SK-N-SH (cell line): ENCODE measurements at regions not wholly inside any gene's neighbourhood (a gene's known extent, or its start where the extent isn't known, plus 50 kb on each side); places are given as distances from the start of the nearest gene placed in this dataset.

Source experiments
- CTCF ChIA-PET: fragments of 300-600, 350-600 bp; formaldehyde crosslinking; extraction: SDS; loops from one replicate; lab custom pipeline; 2021; lab: Yijun Ruan, JAX
- POLR2A ChIA-PET: fragments of 350-600 bp; sonication (Branson Sonifier 250); formaldehyde crosslinking; extraction: SDS; loops from one replicate; lab custom pipeline; 2020; ENCODE audit warnings: antibody characterized with exemption, inconsistent platforms; lab: Yijun Ruan, JAX
- DNase-seq: peaks from one replicate; pipeline ENCODE4 v3.0.0; 2012
- H2AFZ ChIP-seq: fragments of 200-600 bp; sonication (generic); 2 replicates; pipeline ENCODE4 v1.8.1; 2016; ENCODE audit warnings: antibody characterized with exemption, mild to moderate bottlenecking, low read depth
- H3F3A ChIP-seq: fragments of 200-600 bp; sonication (generic); replicated peaks from 2 replicates; pipeline ENCODE3; 2016; ENCODE audit warnings: antibody characterized with exemption, mild to moderate bottlenecking; ENCODE audit not compliant: insufficient read depth
- H3K27ac ChIP-seq, 2 experiments: fragments of 200-500 bp in 1 of 2; fragments of 200-600 bp in 1 of 2; sonication (Bioruptor generic) in 1 of 2; sonication (generic), shearing (Covaris generic) in 1 of 2; 2 replicates each; pipeline versions ENCODE4 v1.5.1 to v1.6.1; 2014 to 2016; ENCODE audit warnings: low read depth in 2 of 2, inconsistent platforms in 1 of 2, low read length in 1 of 2, mild to moderate bottlenecking in 1 of 2, mixed read lengths in 1 of 2
- H3K27me3 ChIP-seq: fragments of 200-600 bp; sonication (generic), shearing (Covaris generic); 2 replicates; pipeline ENCODE4 v1.6.1; 2016; ENCODE audit warnings: mixed run types; ENCODE audit not compliant: insufficient read depth
- H3K36me3 ChIP-seq, 2 experiments: fragments of 200-500 bp in 1 of 2; fragments of 200-600 bp in 1 of 2; sonication (Bioruptor generic) in 1 of 2; sonication (generic) in 1 of 2; replicated peaks in 1 of 2; 2 replicates each; pipeline versions ENCODE3 to v1.5.1; 2014 to 2016; ENCODE audit warnings: low read length in 1 of 2, mild to moderate bottlenecking in 1 of 2; ENCODE audit not compliant: insufficient read depth in 2 of 2, control insufficient read depth in 1 of 2
- H3K4me1 ChIP-seq, 2 experiments: fragments of 200-500 bp in 1 of 2; fragments of 200-600 bp in 1 of 2; sonication (Bioruptor generic) in 1 of 2; sonication (generic), shearing (Covaris generic) in 1 of 2; 2 replicates each; pipeline versions ENCODE4 v1.5.1 to v1.6.1; 2014 to 2016; ENCODE audit warnings: low read depth in 1 of 2, low read length in 1 of 2, mixed run types in 1 of 2; ENCODE audit not compliant: insufficient read depth in 2 of 2, control insufficient read depth in 1 of 2
- H3K4me2 ChIP-seq: fragments of 200-600 bp; sonication (generic), shearing (Covaris generic); 2 replicates; pipeline ENCODE4 v1.6.1; 2017; ENCODE audit warnings: mixed run types
- H3K4me3 ChIP-seq, 2 experiments: fragments of 200-500 bp in 1 of 2; fragments of 200-600 bp in 1 of 2; sonication (Bioruptor generic) in 1 of 2; sonication (generic), shearing (Covaris generic) in 1 of 2; 2 replicates each; pipeline versions ENCODE4 v1.5.1 to v1.8.1; 2014 to 2016; ENCODE audit warnings: low read depth in 2 of 2, inconsistent platforms in 1 of 2, low read length in 1 of 2, mild to moderate bottlenecking in 1 of 2, mixed read lengths in 1 of 2, moderate library complexity in 1 of 2
- H3K79me2 ChIP-seq: fragments of 200-600 bp; sonication (generic); 2 replicates; pipeline ENCODE4 v1.8.1; 2017; ENCODE audit warnings: mild to moderate bottlenecking; ENCODE audit not compliant: insufficient read depth
- H3K9ac ChIP-seq: fragments of 200-600 bp; sonication (generic); 2 replicates; pipeline ENCODE4 v1.6.1; 2017; ENCODE audit warnings: mixed run types
- H3K9me2 ChIP-seq: fragments of 200-600 bp; sonication (generic); 2 replicates; pipeline ENCODE4 v1.6.1; 2017; ENCODE audit warnings: mixed run types
- H3K9me3 ChIP-seq: fragments of 200-600 bp; sonication (generic); 2 replicates; pipeline ENCODE4 v1.6.1; 2017; ENCODE audit warnings: mixed run types, mild to moderate bottlenecking, moderate library complexity
- H4K20me1 ChIP-seq: fragments of 200-600 bp; sonication (generic); 2 replicates; pipeline ENCODE4 v1.6.1; 2017; ENCODE audit warnings: mild to moderate bottlenecking, mixed run types; ENCODE audit not compliant: insufficient read depth
- CHD2 ChIP-seq: fragments of 150-350 bp; IDR thresholded peaks from 2 replicates; pipeline ENCODE4 v1.6.1; 2018; ENCODE audit warnings: low read length; ENCODE audit not compliant: partially characterized antibody
- EP300 ChIP-seq, 2 experiments: IDR thresholded peaks; 2 replicates each; pipeline versions ENCODE4 v1.4.0 to v1.6.1; 2012; ENCODE audit warnings: borderline replicate concordance in 1 of 2, low read depth in 1 of 2, low read length in 1 of 2
- FOSL2 ChIP-seq: IDR thresholded peaks from 2 replicates; pipeline ENCODE4 v1.4.0; 2012; ENCODE audit warnings: low read depth, mild to moderate bottlenecking, moderate library complexity, borderline replicate concordance
- FOXJ3 ChIP-seq: sonication (generic); formaldehyde crosslinking; IDR thresholded peaks from 2 replicates; pipeline ENCODE4 v1.5.1; 2020; ENCODE audit warnings: mild to moderate bottlenecking, missing genetic modification reagents
- FOXM1 ChIP-seq: IDR thresholded peaks from 2 replicates; pipeline ENCODE4 v1.4.0; 2012; ENCODE audit warnings: low read depth, mild to moderate bottlenecking
- GABPA ChIP-seq: IDR thresholded peaks from 2 replicates; pipeline ENCODE4 v1.4.0; 2012; ENCODE audit warnings: low read depth, mild to moderate bottlenecking
- GATA2 ChIP-seq: sonication (generic); formaldehyde crosslinking; IDR thresholded peaks from 2 replicates; pipeline ENCODE4 v1.5.0; 2020; ENCODE audit warnings: mild to moderate bottlenecking, missing genetic modification reagents
- IRF3 ChIP-seq: fragments of 150-350 bp; IDR thresholded peaks from 2 replicates; pipeline ENCODE4 v1.6.1; 2016; ENCODE audit warnings: mild to moderate bottlenecking, low read depth, low read length
- NFIC ChIP-seq: IDR thresholded peaks from 2 replicates; pipeline ENCODE4 v1.4.0; 2012; ENCODE audit warnings: borderline replicate concordance
- NRF1 ChIP-seq: IDR thresholded peaks from 2 replicates; pipeline ENCODE4 v1.6.1; 2012; ENCODE audit warnings: low read depth, mild to moderate bottlenecking, low read length
- PBX3 ChIP-seq: IDR thresholded peaks from 2 replicates; pipeline ENCODE4; 2012
- RAD21 ChIP-seq: IDR thresholded peaks from 2 replicates; pipeline ENCODE4 v1.6.1; 2012; ENCODE audit warnings: mild to moderate bottlenecking, low read length
- SIN3A ChIP-seq: IDR thresholded peaks from 2 replicates; pipeline ENCODE4 v1.6.1; 2012; ENCODE audit warnings: low read depth, mild to moderate bottlenecking, low read length, moderate library complexity, borderline replicate concordance
- SMC3 ChIP-seq: IDR thresholded peaks from 2 replicates; pipeline ENCODE4 v1.6.1; 2012; ENCODE audit warnings: low read depth, low read length, improper control_type of control experiment
- TCF12 ChIP-seq: IDR thresholded peaks from 2 replicates; pipeline ENCODE4 v1.4.0; 2012
- TEAD4 ChIP-seq: IDR thresholded peaks from 2 replicates; pipeline ENCODE4 v1.4.0; 2012; ENCODE audit warnings: mild to moderate bottlenecking, borderline replicate concordance; ENCODE audit not compliant: insufficient read depth
- USF1 ChIP-seq: IDR thresholded peaks from 2 replicates; pipeline ENCODE4 v1.4.0; 2012; ENCODE audit warnings: low read depth, borderline replicate concordance
- USF2 ChIP-seq: fragments of 150-350 bp; IDR thresholded peaks from 2 replicates; pipeline ENCODE4 v1.6.1; 2017; ENCODE audit warnings: antibody characterized with exemption, low read length, low read depth, borderline replicate concordance
- YY1 ChIP-seq: IDR thresholded peaks from 2 replicates; pipeline ENCODE4 v1.4.0; 2012; ENCODE audit warnings: low read depth, mild to moderate bottlenecking
- ZBTB33 ChIP-seq: IDR thresholded peaks from 2 replicates; pipeline ENCODE4 v1.4.0; 2012; ENCODE audit warnings: low read depth, borderline replicate concordance
- WGBS: methylation state at CpG from one replicate; pipeline ENCODE4 v1.1.6; 2017; ENCODE audit warnings: low lambda C conversion rate; 5-methylcytosine and 5-hydroxymethylcytosine counted together

- CTCF ChIA-PET, result interaction anchor here (0.8 kb wide), 1 partner anchor 13 kb away, joined by 3 read pairs; no protein-coding TSS in a partner anchor
- no peaks in the 10 kb centered on the region for H3K36me3 ChIP-seq
- no peaks in the 10 kb centered on the region for H4K20me1 ChIP-seq
- WGBS, result 36% methylated on average over 6 of the region's 6 CpGs
- H3K9me3 ChIP-seq, result no peaks in the 10 kb centered on the region
- peak overlapping the region; percentile 23; the same call in 1 of the 2 replicates for H2AFZ ChIP-seq
- H3K79me2 ChIP-seq, result no peaks in the 10 kb centered on the region
- peak overlapping the region; percentile 32; the same call in 1 of the 2 replicates for H3K4me2 ChIP-seq
- H3K9ac ChIP-seq, result peak overlapping the region; percentile 6; the same call in 1 of the 2 replicates
- TF ChIP-seq PBX3, result peak; percentile 45; the same call in 1 of the 2 replicates
- no peak for TF ChIP-seq FOXM1
- TF ChIP-seq TEAD4, result 0 out of 2 replicates have a peak, but pooled peaks have one; percentile 23
- TF ChIP-seq GATA2 (CRISPR knock-in tag), result no peak
- TF ChIP-seq NFIC, result peak; percentile 58; the same call in 1 of the 2 replicates
- peak; percentile 83 for TF ChIP-seq TCF12
- 0 out of 2 replicates have a peak, but pooled peaks have one; percentile 7 for TF ChIP-seq FOSL2
- peak in 1 of 2 experiments; percentile 47; a peak in 1 of 4 replicates for TF ChIP-seq EP300 (IDR thresholded peaks at IDR 0.05; ENCODE audit: borderline replicate concordance in 1 of 2, low read depth in 1 of 2, low read length in 1 of 2)
- TF ChIP-seq, all 33 proteins: peak for 6
- no peaks in the 10 kb centered on the region for H3K27me3 ChIP-seq
- no peak overlapping the region for H3K4me3 ChIP-seq
- H3K4me1 ChIP-seq, result peaks cover 0 to 7% of the 10 kb centered on the region in 2 experiments; a peak in 3 of 4 replicates
- peaks cover 26% of the 10 kb centered on the region for H3F3A ChIP-seq
- no peak for DNase-seq
- POLR2A ChIA-PET, result no interaction called here
- H3K9me2 ChIP-seq, result no peaks in the 10 kb centered on the region
- peak overlapping the region; percentile 62 to 81; a peak in 3 of 4 replicates for H3K27ac ChIP-seq
Observed at GRCh38 chr5:87150630-87151029, 117.1 kb upstream of the RASA1 start.

GRCh38 chr5:87151547-87151946, 116.1 kb upstream of the RASA1 start:
- Histone ChIP-seq H3K4me2 (peak overlapping the region; percentile 18; the same call in 1 of the 2 replicates), H3K9ac (peak overlapping the region; percentile 6; the same call in 1 of the 2 replicates), H4K20me1 (no peaks in the 10 kb centered on the region), H3K9me3 (no peaks in the 10 kb centered on the region), H3K27ac (peak overlapping the region; percentile 75 to 81; a peak in 3 of 4 replicates), H3F3A (peaks cover 26% of the 10 kb centered on the region), H3K9me2 (no peaks in the 10 kb centered on the region), H3K27me3 (no peaks in the 10 kb centered on the region), H3K79me2 (no peaks in the 10 kb centered on the region), H3K36me3 (no peaks in the 10 kb centered on the region), H3K4me3 (no peak overlapping the region), H3K4me1 (peaks cover 0 to 7% of the 10 kb centered on the region in 2 experiments; a peak in 3 of 4 replicates), H2AFZ (no peak overlapping the region)
- ChIA-PET POLR2A (no interaction called here), CTCF (no interaction called here)
- WGBS, result 0% methylated on average over 1 of the region's 1 CpG
- DNase-seq, result no peak
- TF ChIP-seq FOSL2, result peak; percentile 93
- peak; percentile 97 for TF ChIP-seq NFIC
- peak; percentile 92 for TF ChIP-seq PBX3
- peak; percentile 74; the same call in 1 of the 2 replicates for TF ChIP-seq ZBTB33
- TF ChIP-seq SMC3, result no peak
- no peak for TF ChIP-seq CHD2
- TF ChIP-seq IRF3, result no peak
- no peak for TF ChIP-seq USF2
- peak; percentile 54; the same call in 1 of the 2 replicates for TF ChIP-seq SIN3A
- no peak for TF ChIP-seq GATA2 (CRISPR knock-in tag)
- TF ChIP-seq YY1, result 0 out of 2 replicates have a peak, but pooled peaks have one; percentile 19
- no peak for TF ChIP-seq RAD21
- no peak; the same call in 1 of the 2 replicates for TF ChIP-seq GABPA
- no peak for TF ChIP-seq FOXJ3
- TF ChIP-seq NRF1, result no peak
- no peak for TF ChIP-seq USF1
